GM12874 (cell line): ENCODE measurements at regions not wholly inside any gene's neighbourhood (a gene's known extent, or its start where the extent isn't known, plus 50 kb on each side); places are given as distances from the start of the nearest gene placed in this dataset.

Experiments
- CTCF ChIP-seq: IDR thresholded peaks from 2 replicates; pipeline ENCODE4 v1.5.1; 2011; ENCODE audit warnings: low read depth, mild to moderate bottlenecking, control low read depth, low read length, moderate library complexity; ENCODE audit not compliant: insufficient read depth

DNA sequence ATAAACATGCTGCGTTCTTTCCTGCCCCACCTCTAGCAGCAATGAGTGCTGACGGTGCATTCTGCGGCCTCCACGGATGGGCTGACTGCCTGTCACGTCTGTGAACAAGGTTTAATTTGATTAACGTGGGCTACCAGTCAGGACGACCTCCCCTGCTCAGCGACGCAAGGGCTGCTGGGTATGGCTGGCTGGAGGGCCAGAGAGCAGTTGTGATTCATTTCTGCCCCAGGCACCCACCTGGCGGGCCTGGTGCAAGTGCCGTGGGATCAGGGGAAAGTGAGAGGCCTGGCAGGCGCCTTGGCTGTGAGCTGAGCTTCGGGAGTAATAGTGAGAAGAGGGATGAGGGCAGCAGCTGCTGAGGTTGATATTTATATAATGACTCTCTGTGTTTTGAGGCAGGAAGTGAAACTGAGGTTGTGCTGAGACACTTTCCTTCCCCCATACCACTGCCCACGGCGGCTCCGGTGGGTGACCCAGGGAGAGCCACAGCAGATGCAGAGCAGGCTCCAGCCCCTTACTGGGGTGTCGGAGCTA is 190.4 kb upstream of the BCL6 start:
- no peak for TF ChIP-seq CTCF

DNA sequence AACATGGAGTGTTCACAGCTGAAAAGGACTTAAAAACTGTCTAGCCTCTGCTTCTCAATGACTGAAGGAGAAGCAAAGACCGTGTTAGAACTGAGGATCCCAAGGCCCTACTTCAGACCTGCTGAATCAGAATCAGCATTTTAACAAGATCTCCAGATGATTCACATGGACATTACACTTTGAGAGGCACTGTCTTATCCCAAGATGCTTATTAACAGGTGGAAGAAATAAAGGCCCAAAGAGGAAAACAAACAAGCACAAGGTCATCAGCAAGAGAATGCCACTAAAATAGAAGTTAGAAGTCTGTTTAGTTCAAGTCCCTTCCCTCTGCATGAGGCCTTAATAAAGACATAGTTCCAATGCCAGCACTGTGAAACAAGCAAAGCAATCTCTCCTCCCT is 191.4 kb upstream of the BCL6 start:
- TF ChIP-seq CTCF: no peak

DNA sequence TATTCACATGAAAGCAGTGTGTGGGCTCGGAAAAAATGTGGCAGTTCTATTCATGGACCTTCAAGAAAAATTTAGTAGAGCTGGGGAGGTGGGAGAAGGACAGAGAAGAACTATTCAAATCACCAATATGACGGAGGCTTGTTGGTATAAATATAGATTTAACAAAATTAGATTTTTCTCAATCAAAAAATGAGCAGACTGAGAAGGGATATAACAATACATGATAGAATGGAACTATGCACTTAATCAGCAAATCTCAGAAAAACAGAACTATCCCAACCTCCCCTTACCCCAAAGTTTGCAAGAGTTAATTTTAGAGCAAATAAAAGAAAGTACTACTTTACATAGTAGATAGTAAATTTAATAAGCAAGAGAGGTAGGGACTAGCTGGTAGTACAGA is 194.6 kb upstream of the BCL6 start:
- no peak for TF ChIP-seq CTCF

- TF ChIP-seq CTCF: no peak
Observed at GRCh38 chr3:187941135-187941847, 196.0 kb upstream of the BCL6 start.

- TF ChIP-seq CTCF: no peak
Observed at GRCh38 chr3:187941848-187942194, 196.6 kb upstream of the BCL6 start.

DNA sequence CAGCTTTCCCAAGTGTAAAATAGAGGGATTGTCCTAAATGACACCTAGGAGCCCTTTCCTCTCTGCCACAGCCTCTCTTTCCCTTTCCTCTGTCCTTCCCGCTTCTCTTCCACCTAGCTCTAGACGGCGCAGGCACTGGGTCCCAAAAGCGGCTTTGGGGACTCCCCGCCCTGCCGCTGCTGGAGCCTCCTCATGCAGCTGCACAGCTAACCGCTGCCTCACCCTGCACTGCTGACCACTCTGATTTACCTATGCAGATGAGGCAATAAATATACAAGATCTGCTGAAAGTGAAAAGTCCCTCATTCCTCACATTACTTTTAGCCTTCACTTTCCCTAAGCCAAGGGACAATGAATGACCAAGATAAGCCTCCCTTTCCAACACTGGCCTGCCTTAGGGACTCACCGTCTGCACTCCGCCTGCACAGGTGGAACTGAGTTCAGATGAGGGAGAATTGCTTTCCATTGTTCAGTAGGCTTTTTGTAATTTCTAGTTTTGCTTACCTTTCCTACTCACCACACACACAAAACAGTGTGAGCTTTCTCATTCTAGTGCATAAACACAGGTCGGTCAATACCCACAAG is 197.5 kb upstream of the BCL6 start:
- TF ChIP-seq CTCF: no peak

DNA sequence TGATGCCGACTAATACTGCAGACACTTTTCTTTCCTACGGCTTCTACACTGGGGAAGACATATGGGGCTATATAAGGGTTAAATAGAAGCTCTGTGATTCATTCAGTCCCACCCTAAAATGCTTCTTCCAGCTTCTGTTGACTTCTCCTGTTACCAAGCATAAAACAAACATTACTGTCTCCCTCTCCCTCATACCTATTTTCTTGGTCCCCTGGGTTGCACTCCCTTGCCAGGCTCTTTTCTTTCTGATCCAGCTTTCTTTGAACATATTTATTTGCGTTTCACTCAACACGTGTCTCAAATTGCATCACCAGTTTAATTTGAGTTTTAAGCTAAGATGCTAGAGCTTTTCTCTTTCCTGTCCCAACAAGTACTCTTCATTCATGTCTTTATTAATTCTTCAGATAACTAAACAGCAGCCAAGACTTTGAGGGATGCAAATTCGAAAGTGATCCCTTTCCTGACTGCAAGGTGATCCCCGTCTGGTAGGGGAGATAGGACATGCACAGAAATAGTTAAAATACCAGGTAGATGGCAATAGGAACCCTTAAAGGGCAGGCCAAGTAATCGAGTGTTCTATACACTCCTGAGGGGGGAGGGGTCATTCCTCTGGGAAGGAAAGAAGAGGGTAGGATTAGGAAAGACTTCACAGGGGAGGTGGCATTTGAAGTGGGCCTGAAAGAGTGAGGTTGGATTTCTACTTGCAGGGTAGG is 198.6 kb upstream of the BCL6 start:
- TF ChIP-seq CTCF: no peak
